Central memory CD8-positive, alpha-beta T cell (primary cell): ENCODE measurements at regions not wholly inside any gene's neighbourhood (a gene's known extent, or its start where the extent isn't known, plus 50 kb on each side); places are given as distances from the start of the nearest gene placed in this dataset.
"Not testable (repeated sequence)": the region's sequence is repeated elsewhere in the genome, so short reads cannot be mapped to it uniquely, and the experiment has no call there.

Experiments
- ATAC-seq: fragments of 150-1000 bp; cut with Tn5 transposase; replicated peaks from 2 replicates; pipeline ENCODE4 v1.10.0; 2022; ENCODE audit warnings: mild to moderate bottlenecking, moderate FRiP score, moderate number of reproducible peaks; ENCODE audit not compliant: poor library complexity, severe bottlenecking; ENCODE audit errors: extremely low read depth
- DNase-seq, 2 donors: peaks; one replicate each; pipeline ENCODE4 v3.0.0; 2021; ENCODE audit warnings: low spot score in 2 of 2
- H3K27ac Mint-ChIP-seq: one replicate; pipeline ENCODE4 v1.8.0; 2022; ENCODE audit warnings: low read depth, mild to moderate bottlenecking, moderate library complexity, mixed read lengths
- H3K27me3 Mint-ChIP-seq: one replicate; pipeline ENCODE4 v1.8.0; 2022; ENCODE audit warnings: mixed read lengths
- H3K36me3 Mint-ChIP-seq: one replicate; pipeline ENCODE4 v1.8.0; 2022; ENCODE audit warnings: mild to moderate bottlenecking, moderate library complexity, mixed read lengths; ENCODE audit not compliant: insufficient read depth
- H3K4me1 Mint-ChIP-seq: one replicate; pipeline ENCODE4 v1.8.0; 2022; ENCODE audit warnings: mixed read lengths
- H3K4me3 Mint-ChIP-seq: one replicate; pipeline ENCODE4 v1.8.0; 2022; ENCODE audit warnings: mild to moderate bottlenecking, moderate library complexity, mixed read lengths
- H3K9me3 Mint-ChIP-seq: one replicate; pipeline ENCODE4 v1.8.0; 2022; ENCODE audit warnings: mixed read lengths

GRCh38 chr7:53187184-53187583 lies 151.8 kb downstream of the POM121L12 start:
- H3K27me3 Mint-ChIP-seq, H3K4me3 Mint-ChIP-seq, ATAC-seq, DNase-seq, H3K36me3 Mint-ChIP-seq, H3K4me1 Mint-ChIP-seq, H3K27ac Mint-ChIP-seq: not testable (repeated sequence)
- H3K9me3 Mint-ChIP-seq = peaks cover 22% of the 10 kb centered on the region

GRCh38 chr7:53191191-53191695 lies 155.8 kb downstream of the POM121L12 start:
- Mint-ChIP-seq H3K4me3 (no peak overlapping the region), H3K4me1 (no peaks in the 10 kb centered on the region), H3K27me3 (no peaks in the 10 kb centered on the region), H3K36me3 (no peaks in the 10 kb centered on the region), H3K27ac (no peak overlapping the region), H3K9me3 (peaks cover 30% of the 10 kb centered on the region)
- no peak for DNase-seq
- ATAC-seq = no peak

GRCh38 chr7:53191836-53192443 lies 156.5 kb downstream of the POM121L12 start:
- ATAC-seq (no peak), DNase-seq (no peak)
- H3K9me3 Mint-ChIP-seq = peaks cover 27% of the 10 kb centered on the region
- H3K4me3 Mint-ChIP-seq = no peak overlapping the region
- no peaks in the 10 kb centered on the region for H3K4me1 Mint-ChIP-seq
- no peaks in the 10 kb centered on the region for H3K36me3 Mint-ChIP-seq
- no peak overlapping the region for H3K27ac Mint-ChIP-seq
- H3K27me3 Mint-ChIP-seq = no peaks in the 10 kb centered on the region

DNA sequence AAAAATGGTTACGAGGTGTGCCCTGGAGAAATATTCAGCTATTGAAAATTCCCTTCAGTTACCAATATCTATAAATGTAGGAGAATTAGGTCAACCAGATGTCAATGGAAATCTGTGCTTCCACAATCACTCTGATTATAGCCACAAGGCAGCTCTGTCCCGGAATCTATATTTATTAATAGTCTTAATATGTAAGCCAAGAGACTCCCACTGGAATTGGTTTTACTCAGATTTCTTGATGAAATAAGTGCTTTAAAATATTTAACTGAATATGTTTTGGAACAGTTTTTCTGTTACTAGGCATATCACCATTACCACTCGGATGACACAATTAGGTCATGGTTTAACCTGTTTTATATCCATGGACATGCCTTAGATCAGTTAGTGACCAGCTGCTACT lies 169.6 kb downstream of the POM121L12 start:
- no peak overlapping the region for H3K4me3 Mint-ChIP-seq
- H3K27me3 Mint-ChIP-seq = no peaks in the 10 kb centered on the region
- H3K27ac Mint-ChIP-seq = no peak overlapping the region
- ATAC-seq (no peak), DNase-seq (no peak)
- H3K9me3 Mint-ChIP-seq = peaks cover 12% of the 10 kb centered on the region
- H3K4me1 Mint-ChIP-seq = no peaks in the 10 kb centered on the region
- no peaks in the 10 kb centered on the region for H3K36me3 Mint-ChIP-seq

GRCh38 chr7:53209129-53209528 lies 173.7 kb downstream of the POM121L12 start:
- DNase-seq (no peak), ATAC-seq (no peak)
- H3K27ac Mint-ChIP-seq = no peak overlapping the region
- H3K9me3 Mint-ChIP-seq = peaks cover 29% of the 10 kb centered on the region
- H3K27me3 Mint-ChIP-seq = no peaks in the 10 kb centered on the region
- H3K4me3 Mint-ChIP-seq = no peak overlapping the region
- no peaks in the 10 kb centered on the region for H3K4me1 Mint-ChIP-seq
- H3K36me3 Mint-ChIP-seq = no peaks in the 10 kb centered on the region

DNA sequence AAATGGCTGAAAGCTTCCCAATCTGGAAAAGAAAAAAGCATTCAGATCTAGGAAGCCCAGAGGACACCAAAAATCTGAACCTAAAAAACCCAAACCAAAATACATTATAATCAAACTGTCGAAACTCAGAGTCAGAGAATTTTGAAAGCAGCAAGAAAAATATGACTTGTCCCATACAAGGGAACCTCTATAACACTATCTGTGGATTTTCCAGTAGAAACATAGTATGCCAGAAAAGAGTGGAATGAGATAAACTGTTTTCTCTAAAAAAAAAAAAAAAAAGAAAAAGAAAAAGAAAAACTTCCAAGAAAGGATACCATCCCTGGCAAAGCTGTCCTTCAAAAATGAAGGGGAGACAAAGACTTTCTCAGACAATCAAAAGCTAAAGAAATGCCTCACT lies 179.0 kb downstream of the POM121L12 start:
- Mint-ChIP-seq H3K36me3 (no peaks in the 10 kb centered on the region), H3K4me1 (no peaks in the 10 kb centered on the region), H3K9me3 (peaks cover 33% of the 10 kb centered on the region), H3K27me3 (no peaks in the 10 kb centered on the region), H3K27ac (no peak overlapping the region), H3K4me3 (no peak overlapping the region)
- no peak for ATAC-seq
- DNase-seq = no peak

GRCh38 chr7:53218730-53219504 lies 183.5 kb downstream of the POM121L12 start:
- H3K4me3 Mint-ChIP-seq = no peak overlapping the region
- H3K27me3 Mint-ChIP-seq = no peaks in the 10 kb centered on the region
- no peak for ATAC-seq
- H3K27ac Mint-ChIP-seq = no peak overlapping the region
- peaks cover 38% of the 10 kb centered on the region for H3K9me3 Mint-ChIP-seq
- no peaks in the 10 kb centered on the region for H3K4me1 Mint-ChIP-seq
- H3K36me3 Mint-ChIP-seq = no peaks in the 10 kb centered on the region
- no peak for DNase-seq

DNA sequence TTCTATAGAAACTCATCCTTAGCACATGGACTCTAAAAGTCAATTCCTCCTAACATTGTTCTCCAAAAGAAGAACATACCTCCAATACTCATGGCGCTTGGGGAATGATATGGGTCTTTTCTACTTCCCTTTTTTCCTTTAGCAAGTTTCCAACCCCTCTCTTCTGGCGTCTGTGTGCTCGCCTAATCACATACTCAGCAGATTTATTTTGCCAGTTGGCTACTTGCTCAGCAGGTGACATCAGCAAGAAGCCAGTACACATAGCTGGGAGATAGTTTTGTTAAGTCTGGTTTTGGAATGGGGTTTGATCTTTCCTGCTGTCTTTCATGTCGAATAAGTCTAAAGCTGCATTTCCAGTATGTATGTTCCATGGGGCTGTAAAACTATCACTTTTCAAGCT lies 193.8 kb downstream of the POM121L12 start:
- no peak overlapping the region for H3K27ac Mint-ChIP-seq
- H3K4me1 Mint-ChIP-seq = no peaks in the 10 kb centered on the region
- no peak overlapping the region for H3K4me3 Mint-ChIP-seq
- no peaks in the 10 kb centered on the region for H3K36me3 Mint-ChIP-seq
- ATAC-seq (no peak), DNase-seq (no peak)
- peaks cover 4% of the 10 kb centered on the region for H3K9me3 Mint-ChIP-seq
- H3K27me3 Mint-ChIP-seq = no peaks in the 10 kb centered on the region

DNA sequence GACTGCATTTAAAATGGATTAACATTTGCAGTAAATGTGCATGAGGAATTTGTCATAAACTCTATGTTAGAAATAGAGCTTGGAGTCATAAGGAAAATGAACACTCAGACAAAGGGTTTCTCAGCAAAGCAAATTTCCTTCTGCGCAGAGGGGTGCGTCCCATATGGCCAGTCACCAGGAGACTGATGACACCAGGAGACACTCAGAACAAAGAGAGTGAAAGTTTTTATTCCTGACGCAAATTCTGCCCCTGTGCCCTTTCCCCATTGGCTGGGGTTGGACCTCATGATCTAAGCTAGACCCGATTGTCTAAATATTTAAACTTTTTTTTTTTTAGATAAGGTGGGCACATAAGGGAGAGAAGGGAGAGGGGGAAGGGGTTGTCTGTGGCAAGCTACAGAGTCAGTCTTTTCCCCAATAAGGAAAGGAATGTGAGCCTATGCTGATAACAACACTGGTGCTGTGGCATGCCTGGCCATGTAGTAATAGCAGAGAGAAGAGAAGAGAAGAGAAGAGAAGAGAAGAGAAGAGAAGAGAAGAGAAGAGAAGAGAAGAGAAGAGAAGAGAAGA lies 202.0 kb downstream of the POM121L12 start:
- Mint-ChIP-seq H3K36me3 (no peaks in the 10 kb centered on the region), H3K9me3 (peaks cover 17% of the 10 kb centered on the region), H3K27ac (no peak overlapping the region), H3K4me1 (no peaks in the 10 kb centered on the region), H3K4me3 (no peak overlapping the region), H3K27me3 (no peaks in the 10 kb centered on the region)
- no peak for ATAC-seq
- DNase-seq = no peak

DNA sequence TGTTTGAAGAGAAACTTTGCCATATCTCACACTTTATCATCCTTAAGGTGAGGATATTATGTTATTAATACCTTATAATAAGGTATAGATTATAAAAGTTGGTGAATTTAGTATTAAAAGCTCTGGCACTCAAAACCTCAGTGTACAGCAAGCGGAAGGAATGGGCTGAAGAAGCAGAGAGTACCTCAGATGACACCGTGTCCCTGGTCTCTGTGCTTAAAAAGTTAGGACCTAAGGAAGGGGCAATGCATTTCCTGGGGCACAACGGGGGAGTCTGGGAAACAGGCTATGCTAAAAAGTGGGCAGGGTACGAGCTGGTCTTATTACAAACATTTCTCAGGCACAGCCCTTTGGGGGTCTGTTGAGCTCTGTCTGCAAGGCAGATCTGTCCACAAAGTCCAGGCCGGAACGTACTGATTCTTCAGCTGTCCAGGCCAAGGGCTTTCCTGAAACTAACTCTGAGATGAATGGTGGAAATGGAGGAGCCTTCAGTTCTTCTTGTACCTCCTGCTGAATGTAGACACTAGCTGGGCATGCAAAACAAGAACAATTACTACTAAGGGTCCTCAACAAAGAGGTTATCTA lies 202.7 kb downstream of the POM121L12 start:
- H3K4me1 Mint-ChIP-seq = no peaks in the 10 kb centered on the region
- H3K27me3 Mint-ChIP-seq = no peaks in the 10 kb centered on the region
- H3K27ac Mint-ChIP-seq = no peak overlapping the region
- H3K36me3 Mint-ChIP-seq = no peaks in the 10 kb centered on the region
- DNase-seq = no peak
- no peak overlapping the region for H3K4me3 Mint-ChIP-seq
- ATAC-seq = no peak
- peaks cover 17% of the 10 kb centered on the region for H3K9me3 Mint-ChIP-seq

DNA sequence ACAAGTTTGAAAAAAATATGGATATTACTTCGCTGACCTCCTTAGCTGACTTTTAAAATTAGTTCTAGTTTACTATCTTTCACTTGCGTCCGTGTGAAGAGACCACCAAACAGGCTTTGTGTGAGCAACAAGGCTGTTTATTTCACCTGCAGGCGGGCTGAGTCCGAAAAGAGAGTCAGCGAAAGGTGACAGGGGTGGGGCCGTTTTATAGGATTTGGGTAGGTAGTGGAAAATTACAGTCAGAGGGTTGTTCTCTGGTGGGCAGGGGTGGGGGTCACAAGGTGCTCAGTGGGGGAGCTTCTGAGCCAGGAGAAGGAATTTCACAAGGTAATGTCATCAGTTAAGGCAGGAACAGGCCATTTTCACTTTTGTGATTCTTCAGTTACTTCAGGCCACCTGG lies 203.7 kb downstream of the POM121L12 start:
- not testable (repeated sequence) for H3K36me3 Mint-ChIP-seq, H3K27ac Mint-ChIP-seq, H3K4me1 Mint-ChIP-seq, H3K27me3 Mint-ChIP-seq, DNase-seq, H3K4me3 Mint-ChIP-seq, ATAC-seq
- H3K9me3 Mint-ChIP-seq = peaks cover 17% of the 10 kb centered on the region

DNA sequence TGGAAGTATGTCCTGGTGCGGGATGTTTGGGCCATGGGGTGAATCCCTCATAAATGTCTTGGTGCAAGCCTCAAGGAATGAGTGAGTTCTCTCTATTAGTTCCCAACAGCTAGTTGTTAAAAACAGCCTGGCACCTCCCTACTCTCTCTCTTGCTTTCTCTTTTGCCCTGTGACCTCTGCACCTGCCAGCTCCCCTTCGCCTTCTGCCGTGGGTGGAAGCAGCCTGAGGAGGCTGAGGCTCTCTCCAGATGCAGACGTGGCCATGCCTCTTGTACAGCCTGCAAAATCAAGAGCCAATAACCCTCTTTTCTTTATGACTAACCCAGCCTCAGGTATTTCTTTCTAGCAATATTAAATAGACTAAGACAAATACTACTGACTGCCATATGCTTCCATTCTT lies 210.3 kb downstream of the POM121L12 start:
- Mint-ChIP-seq H3K27ac (no peak overlapping the region), H3K9me3 (peaks cover 22% of the 10 kb centered on the region), H3K36me3 (no peaks in the 10 kb centered on the region), H3K27me3 (no peaks in the 10 kb centered on the region), H3K4me3 (no peak overlapping the region), H3K4me1 (no peaks in the 10 kb centered on the region)
- DNase-seq = no peak
- no peak for ATAC-seq

DNA sequence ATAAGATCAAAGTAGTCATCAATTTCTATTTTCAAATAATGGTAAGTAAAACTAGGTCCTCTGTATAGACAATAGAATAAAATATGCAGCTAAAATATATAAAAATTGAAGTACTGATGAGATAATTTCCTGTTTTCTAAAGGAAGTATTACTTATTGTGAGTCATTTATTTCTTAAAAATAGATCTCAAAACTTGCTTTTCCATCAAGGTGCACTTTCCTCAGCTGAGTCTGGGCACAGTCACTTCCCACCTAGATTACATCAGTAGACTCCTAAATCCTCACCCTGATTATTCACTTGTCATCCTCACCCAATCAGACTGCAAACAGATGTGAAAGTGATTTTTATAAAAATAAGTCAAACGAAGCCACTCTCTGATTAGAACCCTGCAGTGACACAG lies 211.5 kb downstream of the POM121L12 start:
- Mint-ChIP-seq H3K27ac (no peak overlapping the region), H3K36me3 (no peaks in the 10 kb centered on the region), H3K9me3 (peaks cover 11% of the 10 kb centered on the region), H3K27me3 (no peaks in the 10 kb centered on the region), H3K4me3 (no peak overlapping the region), H3K4me1 (no peaks in the 10 kb centered on the region)
- no peak for DNase-seq
- no peak for ATAC-seq
